ENCODE measurements at regions not wholly inside any gene's neighbourhood (a gene's known extent, or its start where the extent isn't known, plus 50 kb on each side); places are given as distances from the start of the nearest gene placed in this dataset.

- TF ChIP-seq CTCF (IDR thresholded peaks at IDR 0.05): no peak
- no peak for TF ChIP-seq POLR2A (IDR thresholded peaks at IDR 0.05)
Measured at GRCh38 chr2:120491111-120491625, 145.2 kb downstream of the INHBB start.
